Lower lobe of right lung (tissue), 2 donors: ENCODE measurements at regions not wholly inside any gene's neighbourhood (a gene's known extent, or its start where the extent isn't known, plus 50 kb on each side); places are given as distances from the start of the nearest gene placed in this dataset.

ENCODE experiments used
- ATAC-seq, 2 donors: fragments of 200-7000 bp; cut with Tn5 transposase; one replicate each; pipeline ENCODE4 v1.9.1; 2020 to 2022; ENCODE audit warnings: mild to moderate bottlenecking in 2 of 2, moderate library complexity in 2 of 2
- DNase-seq: peaks from one replicate; pipeline ENCODE4 v3.0.0-alpha.2; 2020
- H3K27ac ChIP-seq: fragments of 200-600 bp; one replicate; pipeline ENCODE4 v1.8.0; 2022
- H3K27me3 ChIP-seq: fragments of 200-600 bp; one replicate; pipeline ENCODE4 v1.8.0; 2022; ENCODE audit warnings: low read depth
- H3K36me3 ChIP-seq: fragments of 200-600 bp; one replicate; pipeline ENCODE4 v1.8.0; 2022; ENCODE audit warnings: mild to moderate bottlenecking
- H3K4me1 ChIP-seq: fragments of 200-600 bp; one replicate; pipeline ENCODE4 v1.8.0; 2022
- H3K4me3 ChIP-seq: fragments of 200-600 bp; one replicate; pipeline ENCODE4 v1.8.0; 2022; ENCODE audit warnings: mild to moderate bottlenecking
- H3K9me3 ChIP-seq: fragments of 200-600 bp; one replicate; pipeline ENCODE4 v1.8.0; 2022
- intact Hi-C: fragments of 100-400 bp; cut with DNase I; formaldehyde crosslinking; loops from one replicate; pipeline ENCODE4 v1.11.0; 2022
- TF ChIP-seq, protein P1 (sequence below): fragments of 200-600 bp; IDR thresholded peaks from one replicate; pipeline ENCODE4 v1.8.0; 2022; ENCODE audit warnings: antibody characterized with exemption, mild to moderate bottlenecking
- donor health status: DM: no; HTN: yes; CAD: no; lungs with severe emphysema.

GRCh38 chr21:28252928-28253327, 739.7 kb downstream of the LTN1 start:
- Histone ChIP-seq H3K4me1 (no peaks in the 10 kb centered on the region), H3K27ac (no peak overlapping the region), H3K36me3 (no peaks in the 10 kb centered on the region), H3K9me3 (no peaks in the 10 kb centered on the region), H3K27me3 (no peaks in the 10 kb centered on the region), H3K4me3 (no peak overlapping the region)
- ATAC-seq (no peak), DNase-seq (no peak)
- TF ChIP-seq, protein P1, sequence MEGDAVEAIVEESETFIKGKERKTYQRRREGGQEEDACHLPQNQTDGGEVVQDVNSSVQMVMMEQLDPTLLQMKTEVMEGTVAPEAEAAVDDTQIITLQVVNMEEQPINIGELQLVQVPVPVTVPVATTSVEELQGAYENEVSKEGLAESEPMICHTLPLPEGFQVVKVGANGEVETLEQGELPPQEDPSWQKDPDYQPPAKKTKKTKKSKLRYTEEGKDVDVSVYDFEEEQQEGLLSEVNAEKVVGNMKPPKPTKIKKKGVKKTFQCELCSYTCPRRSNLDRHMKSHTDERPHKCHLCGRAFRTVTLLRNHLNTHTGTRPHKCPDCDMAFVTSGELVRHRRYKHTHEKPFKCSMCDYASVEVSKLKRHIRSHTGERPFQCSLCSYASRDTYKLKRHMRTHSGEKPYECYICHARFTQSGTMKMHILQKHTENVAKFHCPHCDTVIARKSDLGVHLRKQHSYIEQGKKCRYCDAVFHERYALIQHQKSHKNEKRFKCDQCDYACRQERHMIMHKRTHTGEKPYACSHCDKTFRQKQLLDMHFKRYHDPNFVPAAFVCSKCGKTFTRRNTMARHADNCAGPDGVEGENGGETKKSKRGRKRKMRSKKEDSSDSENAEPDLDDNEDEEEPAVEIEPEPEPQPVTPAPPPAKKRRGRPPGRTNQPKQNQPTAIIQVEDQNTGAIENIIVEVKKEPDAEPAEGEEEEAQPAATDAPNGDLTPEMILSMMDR: no peak
- intact Hi-C loops: no loop called here

DNA sequence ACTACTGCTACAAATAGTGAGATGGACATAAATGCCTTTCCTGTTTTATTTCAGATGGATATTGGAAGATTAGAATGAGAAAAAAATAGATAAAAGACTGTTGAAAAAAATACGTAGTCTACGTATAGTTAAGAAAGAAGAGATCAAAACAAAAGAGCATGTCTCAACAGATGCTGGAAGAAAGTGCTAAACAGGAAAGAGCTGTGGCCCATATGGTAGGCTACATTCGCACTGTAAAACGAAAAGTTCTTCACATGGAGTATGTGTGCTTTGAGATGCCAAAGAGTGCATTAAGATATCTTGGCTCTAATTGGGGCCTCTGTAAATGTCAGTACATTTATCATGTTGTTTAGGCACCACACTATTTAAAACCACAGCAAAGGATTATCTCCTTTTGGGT, 741.7 kb downstream of the LTN1 start:
- TF ChIP-seq, protein P1: no peak
- no peak overlapping the region for H3K27ac ChIP-seq
- no peaks in the 10 kb centered on the region for H3K36me3 ChIP-seq
- DNase-seq (no peak), ATAC-seq (no peak)
- H3K27me3 ChIP-seq: no peaks in the 10 kb centered on the region
- H3K9me3 ChIP-seq: no peaks in the 10 kb centered on the region
- no peak overlapping the region for H3K4me3 ChIP-seq
- intact Hi-C loops: no loop called here
- H3K4me1 ChIP-seq: no peaks in the 10 kb centered on the region

- Histone ChIP-seq H3K27me3 (no peaks in the 10 kb centered on the region), H3K27ac (no peak overlapping the region), H3K36me3 (no peaks in the 10 kb centered on the region), H3K9me3 (no peaks in the 10 kb centered on the region), H3K4me1 (no peaks in the 10 kb centered on the region), H3K4me3 (no peak overlapping the region)
- no peak for ATAC-seq
- TF ChIP-seq, protein P1: no peak
- intact Hi-C loops: no loop called here
- DNase-seq: no peak
Observed at GRCh38 chr21:28247454-28248020, 745.1 kb downstream of the LTN1 start.

DNA sequence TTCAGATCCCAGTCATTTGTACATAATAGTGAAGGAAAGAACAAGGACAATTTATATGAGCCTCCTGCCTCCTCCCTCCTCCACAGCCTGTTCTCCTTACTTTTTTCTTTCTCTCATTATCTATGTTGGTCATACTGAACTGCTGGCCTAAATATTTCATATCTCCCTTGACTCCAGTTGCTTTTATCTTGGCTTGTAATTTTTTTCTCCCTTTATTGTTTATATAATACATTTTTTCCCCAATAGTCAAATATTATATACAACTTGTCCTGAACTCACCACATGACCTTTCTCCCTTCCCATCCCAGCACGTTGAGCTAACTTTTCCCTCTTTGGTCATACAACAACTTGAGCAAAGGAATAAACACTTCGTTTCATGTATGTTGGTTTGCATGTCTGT, 752.1 kb downstream of the LTN1 start:
- Histone ChIP-seq H3K9me3 (no peaks in the 10 kb centered on the region), H3K36me3 (no peaks in the 10 kb centered on the region), H3K4me3 (no peak overlapping the region), H3K27me3 (no peaks in the 10 kb centered on the region), H3K27ac (no peak overlapping the region), H3K4me1 (peaks cover 11% of the 10 kb centered on the region)
- ATAC-seq (no peak), DNase-seq (no peak)
- intact Hi-C loops: no loop called here
- TF ChIP-seq, protein P1: no peak

DNA sequence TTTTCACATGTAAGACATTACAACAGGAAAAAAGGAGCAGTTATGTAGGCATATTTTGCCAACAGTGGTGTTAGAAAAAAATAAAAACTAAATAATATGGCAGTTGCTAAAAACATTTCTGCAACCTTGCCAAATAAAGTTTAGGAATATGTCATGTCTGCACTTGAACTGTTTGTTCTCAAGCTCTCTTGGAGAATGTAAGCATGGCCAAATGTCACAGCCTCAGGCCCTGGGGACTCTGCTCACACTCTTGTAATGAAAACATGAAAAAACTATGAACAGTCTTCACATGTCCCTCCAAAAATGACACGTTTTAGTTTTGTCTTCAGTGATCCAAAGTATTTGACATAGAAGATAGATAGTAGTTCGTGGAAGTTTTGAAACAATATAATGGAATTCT, 753.3 kb downstream of the LTN1 start:
- TF ChIP-seq, protein P1: no peak
- H3K9me3 ChIP-seq: no peaks in the 10 kb centered on the region
- H3K4me1 ChIP-seq: peaks cover 11% of the 10 kb centered on the region
- intact Hi-C loops: no loop called here
- DNase-seq (no peak), ATAC-seq (peak in 1 of 2 donors; percentile 51)
- H3K4me3 ChIP-seq: no peak overlapping the region
- no peaks in the 10 kb centered on the region for H3K27me3 ChIP-seq
- H3K27ac ChIP-seq: no peak overlapping the region
- no peaks in the 10 kb centered on the region for H3K36me3 ChIP-seq

DNA sequence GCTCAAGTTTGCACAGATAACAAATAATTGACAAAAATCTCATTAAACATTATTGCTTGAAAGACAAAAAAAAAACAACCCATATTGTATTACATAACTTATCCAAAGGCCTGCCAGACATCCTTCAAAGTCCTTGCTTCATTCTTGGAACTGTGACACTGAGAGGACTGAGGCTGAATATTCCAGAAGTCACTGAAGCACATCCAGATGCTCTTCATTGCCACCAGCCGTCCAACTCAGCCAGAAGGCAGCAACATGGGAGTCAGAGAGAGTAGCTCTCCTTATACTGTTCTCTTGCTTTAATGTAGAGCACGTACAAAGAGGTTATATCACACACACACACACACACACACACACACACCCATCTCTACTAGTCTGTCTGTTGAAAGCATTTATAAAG, 755.0 kb downstream of the LTN1 start:
- H3K4me1 ChIP-seq: peaks cover 11% of the 10 kb centered on the region
- ATAC-seq (no peak), DNase-seq (no peak)
- no peak overlapping the region for H3K4me3 ChIP-seq
- H3K27ac ChIP-seq: no peak overlapping the region
- TF ChIP-seq, protein P1: no peak
- H3K9me3 ChIP-seq: no peaks in the 10 kb centered on the region
- intact Hi-C loops: no loop called here
- H3K27me3 ChIP-seq: no peaks in the 10 kb centered on the region
- H3K36me3 ChIP-seq: no peaks in the 10 kb centered on the region
